PC-3 (cell line): ENCODE measurements at regions not wholly inside any gene's neighbourhood (a gene's known extent, or its start where the extent isn't known, plus 50 kb on each side); places are given as distances from the start of the nearest gene placed in this dataset.

Experiments
- CTCF ChIP-seq: fragments of 300-600 bp; sonication (generic); conservative IDR thresholded peaks from 2 replicates; pipeline ENCODE4 v1.5.1; 2017; ENCODE audit warnings: antibody characterized with exemption, low read depth, mild to moderate bottlenecking, low read length
- EZH2 ChIP-seq: fragments of 300-600 bp; sonication (generic); IDR thresholded peaks from one replicate; pipeline ENCODE4 v1.6.1; 2017; ENCODE audit warnings: antibody characterized with exemption, mild to moderate bottlenecking, low read length; ENCODE audit not compliant: unreplicated experiment
- EZH2phosphoT487 ChIP-seq: fragments of 300-600 bp; sonication (generic); IDR thresholded peaks from 2 replicates; pipeline ENCODE4 v1.6.1; 2018; ENCODE audit warnings: mild to moderate bottlenecking, antibody characterized with exemption, low read length, borderline replicate concordance

GRCh38 chr10:37057261-37057660 is 68.1 kb upstream of the ANKRD30A start:
- TF ChIP-seq CTCF (no peak), EZH2phosphoT487 (no peak), EZH2 (no peak)
